AG09309 (cell line): ENCODE measurements at regions not wholly inside any gene's neighbourhood (a gene's known extent, or its start where the extent isn't known, plus 50 kb on each side); places are given as distances from the start of the nearest gene placed in this dataset.

Experiments
- DNase-seq: peaks from one replicate; pipeline ENCODE4 v3.0.0-alpha.2; 2010; ENCODE audit warnings: low read depth
- H3K4me3 ChIP-seq: 2 replicates; pipeline ENCODE4 v1.5.1; 2011; ENCODE audit warnings: mild to moderate bottlenecking, low read depth, low read length, moderate library complexity; ENCODE audit not compliant: control insufficient read depth
- TF ChIP-seq, protein P1 (sequence below): IDR thresholded peaks from 2 replicates; pipeline ENCODE4 v1.5.1; 2011; ENCODE audit warnings: mild to moderate bottlenecking, low read depth, low read length, inconsistent platforms; ENCODE audit not compliant: insufficient read depth, control insufficient read depth; ENCODE audit errors: missing control alignments

DNA sequence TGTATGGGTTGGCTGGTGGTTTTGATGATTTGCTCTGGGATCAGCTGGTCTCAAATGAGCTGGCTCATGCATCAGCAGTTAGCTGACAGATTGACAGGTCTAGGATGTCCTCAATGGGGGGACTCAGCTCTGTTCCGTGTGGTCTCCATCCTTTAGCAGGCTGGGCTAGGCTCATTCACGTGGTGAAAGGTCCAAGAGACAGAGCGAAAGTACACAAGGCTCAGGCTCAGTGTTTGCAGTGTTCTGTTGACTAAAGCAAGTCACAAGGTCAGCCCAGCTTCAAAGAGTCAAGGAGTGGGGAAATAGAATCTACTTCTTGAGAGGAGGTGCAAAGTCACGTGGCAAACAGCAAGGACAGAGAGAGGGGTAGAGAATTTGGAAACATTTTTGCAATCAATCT is 126.5 kb upstream of the CMC1 start:
- no peak for DNase-seq
- H3K4me3 ChIP-seq = no peak overlapping the region
- TF ChIP-seq, protein P1, sequence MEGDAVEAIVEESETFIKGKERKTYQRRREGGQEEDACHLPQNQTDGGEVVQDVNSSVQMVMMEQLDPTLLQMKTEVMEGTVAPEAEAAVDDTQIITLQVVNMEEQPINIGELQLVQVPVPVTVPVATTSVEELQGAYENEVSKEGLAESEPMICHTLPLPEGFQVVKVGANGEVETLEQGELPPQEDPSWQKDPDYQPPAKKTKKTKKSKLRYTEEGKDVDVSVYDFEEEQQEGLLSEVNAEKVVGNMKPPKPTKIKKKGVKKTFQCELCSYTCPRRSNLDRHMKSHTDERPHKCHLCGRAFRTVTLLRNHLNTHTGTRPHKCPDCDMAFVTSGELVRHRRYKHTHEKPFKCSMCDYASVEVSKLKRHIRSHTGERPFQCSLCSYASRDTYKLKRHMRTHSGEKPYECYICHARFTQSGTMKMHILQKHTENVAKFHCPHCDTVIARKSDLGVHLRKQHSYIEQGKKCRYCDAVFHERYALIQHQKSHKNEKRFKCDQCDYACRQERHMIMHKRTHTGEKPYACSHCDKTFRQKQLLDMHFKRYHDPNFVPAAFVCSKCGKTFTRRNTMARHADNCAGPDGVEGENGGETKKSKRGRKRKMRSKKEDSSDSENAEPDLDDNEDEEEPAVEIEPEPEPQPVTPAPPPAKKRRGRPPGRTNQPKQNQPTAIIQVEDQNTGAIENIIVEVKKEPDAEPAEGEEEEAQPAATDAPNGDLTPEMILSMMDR = no peak

DNA sequence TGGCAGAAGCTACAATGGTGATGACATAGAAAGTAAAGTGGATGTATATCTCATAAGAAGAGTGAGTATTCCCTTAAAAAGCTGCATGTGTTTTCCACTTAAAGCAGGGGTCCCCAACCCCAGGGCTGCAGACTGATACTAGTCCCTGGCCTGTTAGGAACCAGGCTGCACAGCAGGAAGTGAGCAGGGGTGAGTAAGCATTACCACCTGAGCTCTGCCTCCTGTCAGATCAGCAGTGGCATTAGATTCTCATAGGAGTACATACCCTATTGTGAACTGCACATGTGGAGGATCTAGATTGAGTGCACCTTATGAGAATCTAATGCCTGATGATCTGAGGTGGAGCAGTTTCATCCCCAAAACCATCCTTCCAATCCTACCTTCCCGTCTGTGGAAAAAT is 126.1 kb upstream of the CMC1 start:
- TF ChIP-seq, protein P1 = no peak
- DNase-seq = no peak
- H3K4me3 ChIP-seq = no peak overlapping the region

DNA sequence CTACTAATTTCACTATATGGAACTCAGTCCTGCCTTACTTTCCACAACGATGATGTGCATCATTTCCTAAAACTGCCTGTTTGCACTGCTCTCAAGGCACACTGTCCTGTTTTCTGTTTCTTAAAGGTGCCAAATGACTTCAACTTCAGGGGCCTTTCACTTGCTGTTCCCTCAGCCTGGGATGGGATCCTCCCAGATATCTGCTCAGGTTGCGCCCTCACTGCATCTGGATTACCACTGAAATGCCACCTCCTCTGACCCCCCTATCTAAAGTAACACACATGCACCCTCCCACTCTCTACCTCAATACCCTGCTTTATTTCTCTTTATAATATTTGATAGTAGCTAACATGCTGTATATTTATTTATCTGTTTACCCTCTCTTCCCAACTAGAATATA is 123.8 kb upstream of the CMC1 start:
- TF ChIP-seq, protein P1 = no peak
- DNase-seq = no peak
- H3K4me3 ChIP-seq = no peak overlapping the region

DNA sequence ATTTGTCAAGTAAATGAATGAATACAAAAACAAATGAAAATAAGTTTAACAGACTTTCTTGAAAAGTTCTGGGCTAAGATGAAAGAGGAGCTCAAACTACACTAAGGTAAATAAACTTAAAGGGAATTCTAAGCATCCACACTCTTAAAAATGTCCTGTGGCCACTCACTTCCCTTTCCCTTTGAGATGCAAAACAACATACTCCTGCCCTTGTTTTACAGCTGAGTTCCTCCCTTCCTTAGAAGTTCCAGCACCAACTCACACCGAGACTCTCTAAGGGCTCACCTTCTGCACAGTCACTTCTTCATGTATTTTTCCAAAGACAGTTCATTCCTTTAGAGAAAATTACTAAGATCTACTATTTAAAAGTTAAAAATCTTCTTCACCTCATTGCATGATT is 123.3 kb upstream of the CMC1 start:
- TF ChIP-seq, protein P1 = no peak
- H3K4me3 ChIP-seq = no peak overlapping the region

DNA sequence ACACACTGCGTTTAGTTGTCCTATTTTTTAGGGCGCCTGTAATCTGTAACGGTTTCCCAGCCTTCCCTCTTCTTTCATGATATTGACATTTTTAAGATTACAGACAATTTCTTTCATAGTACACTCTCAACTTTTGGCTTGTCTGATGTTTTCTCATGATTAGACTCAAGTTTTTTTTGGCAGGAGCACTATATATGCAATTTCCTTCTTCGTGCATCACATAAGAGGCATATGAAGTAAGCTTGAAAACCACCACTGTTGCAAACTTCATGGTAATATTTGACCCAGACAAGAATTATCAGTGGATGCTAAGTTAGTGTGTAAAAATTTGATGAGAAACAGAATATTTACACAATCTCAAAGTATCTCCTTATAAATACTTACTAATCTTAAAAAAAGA is 119.2 kb upstream of the CMC1 start:
- DNase-seq = no peak
- H3K4me3 ChIP-seq = no peak overlapping the region
- TF ChIP-seq, protein P1 = no peak

More for the DNA sequence above, 123.3 kb upstream of the CMC1 start:
- no peak for DNase-seq

DNA sequence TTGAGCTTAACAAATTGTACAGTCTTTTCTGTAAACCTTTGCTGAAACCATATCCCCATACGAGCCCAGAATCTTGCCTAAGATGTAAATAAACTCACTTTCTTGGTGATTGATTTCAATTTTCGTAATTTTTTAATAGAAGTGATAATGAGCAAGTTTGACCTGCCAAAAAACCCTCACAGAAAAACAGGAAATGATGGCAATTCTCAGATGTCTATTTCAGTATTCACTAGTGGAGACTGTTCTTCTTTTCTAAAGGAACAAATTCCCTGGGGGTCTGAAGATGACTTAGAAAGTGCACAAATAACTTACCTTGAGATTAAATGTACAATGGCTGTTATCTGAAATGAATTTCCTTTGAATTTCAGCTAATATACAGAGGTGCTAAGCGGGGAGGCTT is 116.5 kb upstream of the CMC1 start:
- TF ChIP-seq, protein P1 = no peak
- no peak overlapping the region for H3K4me3 ChIP-seq
- DNase-seq = no peak

DNA sequence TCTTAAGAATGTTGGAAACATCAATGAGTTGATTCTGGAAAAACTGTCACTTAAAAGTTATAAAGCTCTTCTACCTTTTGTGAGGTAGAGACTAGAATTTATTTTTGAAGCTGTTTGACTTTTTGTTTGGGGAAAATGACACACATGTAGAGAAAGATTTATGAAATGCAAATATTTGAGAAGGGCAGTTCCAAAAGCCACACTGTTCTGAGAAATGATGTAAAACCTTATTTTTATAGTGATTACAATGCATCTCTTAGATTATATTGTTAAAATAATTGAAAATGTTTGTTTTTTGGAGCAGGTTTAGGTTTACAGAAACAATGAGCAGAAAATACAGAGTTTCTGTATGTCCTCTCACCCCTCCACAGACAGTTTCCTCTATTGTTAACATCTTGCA is 116.1 kb upstream of the CMC1 start:
- H3K4me3 ChIP-seq = no peak overlapping the region
- TF ChIP-seq, protein P1 = no peak
- no peak for DNase-seq
